Breast epithelium (tissue), 3 donors: ENCODE measurements at regions not wholly inside any gene's neighbourhood (a gene's known extent, or its start where the extent isn't known, plus 50 kb on each side); places are given as distances from the start of the nearest gene placed in this dataset.

Experiments used
- CTCF ChIP-seq, 3 donors: fragments of 450-650 bp; IDR thresholded peaks; one replicate each; pipeline ENCODE4 v1.5.1; 2016 to 2017; ENCODE audit warnings: antibody characterized with exemption in 3 of 3, mild to moderate bottlenecking in 3 of 3, moderate library complexity in 3 of 3
- POLR2A ChIP-seq: fragments of 450-650 bp; IDR thresholded peaks from one replicate; pipeline ENCODE4 v1.6.1; 2016; ENCODE audit warnings: antibody characterized with exemption, mild to moderate bottlenecking, moderate library complexity
- POLR2AphosphoS5 ChIP-seq, 3 donors: sonication (generic); formaldehyde crosslinking; IDR thresholded peaks; one replicate each; pipeline ENCODE4 v1.6.1; 2017; ENCODE audit warnings: antibody characterized with exemption in 3 of 3

GRCh38 chr5:123906698-123907295 is 394.8 kb downstream of the CSNK1G3 start:
- TF ChIP-seq POLR2AphosphoS5 (IDR thresholded peaks at IDR 0.05) (no peak), POLR2A (no peak), CTCF (IDR thresholded peaks at IDR 0.05) (no peak)
